ENCODE measurements at regions not wholly inside any gene's neighbourhood (a gene's known extent, or its start where the extent isn't known, plus 50 kb on each side); places are given as distances from the start of the nearest gene placed in this dataset.

GRCh38 chrX:10938365-10938923 is 172.7 kb upstream of the HCCS start:
- FAIRE-seq, result no peak
- TF ChIP-seq E2F6 (IDR thresholded peaks at IDR 0.05) (no peak), BRCA1 (IDR thresholded peaks at IDR 0.05; ENCODE audit: low read depth, low read length) (no peak), ZNF274 (IDR thresholded peaks at IDR 0.05; ENCODE audit: borderline replicate concordance, extremely low read depth, low read length) (no peak), GABPA (IDR thresholded peaks at IDR 0.05; ENCODE audit: borderline replicate concordance, insufficient read depth, low read length) (no peak), RFX5 (IDR thresholded peaks at IDR 0.05; ENCODE audit: borderline replicate concordance, low read depth, low read length) (no peak), RXRA (IDR thresholded peaks at IDR 0.05; ENCODE audit: insufficient read depth, low read depth, low read length) (no peak), CEBPB (IDR thresholded peaks at IDR 0.05; ENCODE audit: low read depth, low read length) (no peak), SUZ12 (IDR thresholded peaks at IDR 0.05; ENCODE audit: low read length) (no peak), ATF3 (IDR thresholded peaks at IDR 0.05; ENCODE audit: insufficient read depth, low read depth, low read length) (no peak), POLR2AphosphoS5 (IDR thresholded peaks at IDR 0.05; ENCODE audit: low read depth, low read length) (no peak), HDAC6 (IDR thresholded peaks at IDR 0.05; ENCODE audit: low read depth, low read length) (no peak), USF2 (IDR thresholded peaks at IDR 0.05; ENCODE audit: low read length) (no peak)

More at GRCh38 chrX:10938365-10938923, 172.7 kb upstream of the HCCS start:
- no peak overlapping the region for H2BK12ac ChIP-seq (ENCODE audit: low read depth, low read length)
- no peak overlapping the region for H4K91ac ChIP-seq (replicated peaks; ENCODE audit: insufficient read length, low read length)
- no peak overlapping the region for H2BK120ac ChIP-seq (replicated peaks; ENCODE audit: low read depth, low read length)
- no peaks in the 10 kb centered on the region for H3K79me2 ChIP-seq (ENCODE audit: control insufficient read depth in 1 of 2, insufficient read depth in 2 of 2, low read length in 2 of 2)
- no peak overlapping the region for H2AK5ac ChIP-seq (ENCODE audit: low read depth, low read length)
- no peaks in the 10 kb centered on the region for H3K4me1 ChIP-seq (replicated peaks in 1 of 4; ENCODE audit: control insufficient read depth in 3 of 4, insufficient read depth in 4 of 4, low read length in 3 of 4)
- no peak overlapping the region for H3K27ac ChIP-seq (ENCODE audit: low read depth, low read length)
- H3K9ac ChIP-seq (replicated peaks in 1 of 4; ENCODE audit: extremely low read depth in 1 of 4, low read depth in 3 of 4, low read length in 3 of 4), result no peak overlapping the region
- H3K36me3 ChIP-seq (ENCODE audit: control insufficient read depth in 2 of 4, insufficient read depth in 4 of 4, low read length in 3 of 4), result no peaks in the 10 kb centered on the region
- no peak overlapping the region for H2AFZ ChIP-seq (ENCODE audit: low read length)
- no peak overlapping the region for H2BK20ac ChIP-seq (ENCODE audit: low read length)
- H3K23ac ChIP-seq (ENCODE audit: insufficient read length), result no peak overlapping the region
- no peak overlapping the region for H3K56ac ChIP-seq (replicated peaks; ENCODE audit: insufficient read length, low read depth, low read length)
- H3K4ac ChIP-seq (replicated peaks; ENCODE audit: insufficient read length, low read depth, low read length), result no peak overlapping the region
- DNase-seq (ENCODE audit: low read depth in 1 of 2, low spot score in 2 of 2), result no peak
- H4K8ac ChIP-seq (ENCODE audit: extremely low read depth, insufficient read depth, low read length), result no peak overlapping the region
- H3K9me3 ChIP-seq (ENCODE audit: insufficient read depth in 2 of 2, low read depth in 1 of 2, low read length in 1 of 2), result no peaks in the 10 kb centered on the region
- no peak overlapping the region for H4K5ac ChIP-seq (ENCODE audit: insufficient read length, low read depth, low read length)
- H2BK5ac ChIP-seq (ENCODE audit: low read depth, low read length), result no peak overlapping the region
- ChIA-PET POLR2A (ENCODE audit: partially characterized antibody) (no interaction called here), CTCF (ENCODE audit: partially characterized antibody) (no interaction called here)
- H3K4me2 ChIP-seq (ENCODE audit: insufficient read depth in 1 of 2, low read depth in 2 of 2, low read length in 2 of 2), result no peak overlapping the region
- H3K27me3 ChIP-seq (replicated peaks in 1 of 4; ENCODE audit: control insufficient read depth in 3 of 4, extremely low read depth in 1 of 4, insufficient read depth in 3 of 4, low read length in 3 of 4), result no peaks in the 10 kb centered on the region
- H4K20me1 ChIP-seq (replicated peaks in 1 of 2; ENCODE audit: control insufficient read depth in 1 of 2, insufficient read depth in 2 of 2, low read length in 2 of 2), result no peaks in the 10 kb centered on the region
- WGBS, 2 experiments (ENCODE audit: extremely low coverage in 1 of 2, insufficient coverage in 1 of 2, insufficient read length in 1 of 2, insufficient replicate concordance in 2 of 2, low coverage in 1 of 2, low lambda C conversion rate in 2 of 2, missing lambda C conversion rate in 1 of 2), result 94% methylated on average over 5 of the region's 6 CpGs; no CpG with 5 or more reads in 1 of the 2 experiments
- H3K23me2 ChIP-seq (ENCODE audit: low read depth, low read length), result no peaks in the 10 kb centered on the region
- H2BK15ac ChIP-seq (ENCODE audit: low read length), result no peak overlapping the region
- H3K14ac ChIP-seq (ENCODE audit: insufficient read length), result no peak overlapping the region
- H3K18ac ChIP-seq (ENCODE audit: extremely low read depth, low read length), result no peak overlapping the region
- H3K4me3 ChIP-seq (ENCODE audit: extremely low read depth in 1 of 4, insufficient read depth in 2 of 4, low read depth in 3 of 4, low read length in 4 of 4), result no peak overlapping the region
- H3K79me1 ChIP-seq (ENCODE audit: low read depth, low read length), result no peaks in the 10 kb centered on the region
